ENCODE measurements at regions not wholly inside any gene's neighbourhood (a gene's known extent, or its start where the extent isn't known, plus 50 kb on each side); places are given as distances from the start of the nearest gene placed in this dataset.
"Not testable (repeated sequence)": the region's sequence is repeated elsewhere in the genome, so short reads cannot be mapped to it uniquely, and the experiment has no call there.

DNA sequence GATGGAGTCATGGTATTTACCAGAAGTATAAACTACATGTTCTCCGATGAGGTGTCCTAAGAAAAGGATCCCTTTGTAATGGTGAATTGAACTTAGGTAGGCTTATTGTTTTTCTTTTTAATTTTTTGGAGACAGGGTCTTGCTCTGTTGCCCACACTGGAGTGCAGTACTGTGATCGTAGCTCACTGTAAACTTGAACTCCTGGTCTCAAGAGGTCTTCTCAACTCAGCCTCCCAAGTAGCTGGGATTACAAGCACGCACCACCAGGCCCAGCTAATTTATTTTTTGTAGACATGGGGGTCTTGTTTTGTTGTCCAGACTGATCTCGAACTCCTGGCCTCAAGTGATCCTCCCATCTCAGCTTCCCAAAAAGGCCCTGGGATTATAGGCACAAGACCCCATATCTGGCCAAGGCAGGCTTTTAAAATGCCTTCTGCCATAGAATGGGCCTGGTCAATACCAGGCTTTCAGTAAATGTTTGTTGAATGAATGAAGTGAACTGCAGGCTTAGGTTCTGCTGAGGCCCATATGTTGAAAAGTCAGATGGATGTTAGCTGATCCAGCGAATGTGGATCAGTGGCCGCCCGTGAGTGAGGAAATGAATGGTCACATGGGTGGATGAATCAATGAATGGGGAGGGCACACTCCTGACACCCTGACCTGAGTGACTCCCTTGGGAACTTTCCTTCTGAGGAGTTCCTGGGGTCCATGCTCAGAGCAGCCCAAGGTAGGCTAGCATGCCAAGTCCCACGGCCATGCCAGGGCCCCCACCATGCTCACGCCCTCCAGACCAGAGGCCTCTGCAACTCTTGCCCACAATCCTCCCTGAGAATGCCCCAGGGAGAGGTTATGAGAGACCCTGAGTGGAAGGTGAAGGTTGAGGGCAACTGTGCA, 118.0 kb upstream of the MYCN start:
- DNase-seq (ENCODE audit: low spot score): no peak
- FAIRE-seq: no peak

DNA sequence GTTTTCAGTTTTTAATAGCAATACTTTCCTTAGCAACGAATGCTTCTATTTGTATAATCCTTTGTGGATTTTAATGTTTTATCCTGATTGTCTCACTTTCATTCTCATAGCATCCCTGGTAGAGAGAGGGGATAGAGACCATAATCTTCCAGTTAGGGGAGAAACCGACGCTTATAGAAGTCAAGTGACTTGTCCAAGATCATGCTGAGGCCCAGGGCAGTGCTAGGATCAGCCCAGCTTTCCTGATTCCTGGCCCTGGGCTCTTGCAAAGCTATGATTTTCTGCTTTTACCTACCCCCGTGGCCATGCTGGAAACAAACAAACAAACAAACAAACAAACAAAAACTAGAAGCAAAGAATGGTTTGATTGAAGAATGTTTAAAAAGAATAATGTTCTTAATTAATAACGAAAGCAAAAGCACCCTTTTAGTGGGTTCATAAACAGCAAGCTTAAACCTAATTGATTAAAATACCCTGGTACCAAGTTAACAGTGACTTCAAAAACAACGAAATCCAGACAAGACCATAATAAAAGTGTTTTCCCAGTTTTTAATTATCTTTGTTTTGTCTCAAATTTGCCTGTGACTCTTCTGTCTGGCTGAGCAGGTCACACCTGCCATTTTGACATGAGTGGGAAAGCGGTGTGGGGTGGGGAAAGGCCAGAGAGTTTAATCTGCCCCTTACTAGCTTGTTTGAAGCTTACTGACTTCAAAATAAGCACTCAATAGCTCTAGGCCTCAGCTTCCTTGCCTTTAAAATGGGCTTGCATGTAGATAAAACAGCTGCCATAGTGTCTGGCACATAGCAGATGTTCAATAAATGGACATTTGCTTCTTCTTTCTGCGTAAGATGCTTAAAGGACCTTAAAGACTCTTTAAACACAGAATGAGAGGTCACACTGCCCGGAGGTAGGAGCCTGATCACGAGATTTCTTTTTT, 116.6 kb upstream of the MYCN start:
- FAIRE-seq: no peak

DNA sequence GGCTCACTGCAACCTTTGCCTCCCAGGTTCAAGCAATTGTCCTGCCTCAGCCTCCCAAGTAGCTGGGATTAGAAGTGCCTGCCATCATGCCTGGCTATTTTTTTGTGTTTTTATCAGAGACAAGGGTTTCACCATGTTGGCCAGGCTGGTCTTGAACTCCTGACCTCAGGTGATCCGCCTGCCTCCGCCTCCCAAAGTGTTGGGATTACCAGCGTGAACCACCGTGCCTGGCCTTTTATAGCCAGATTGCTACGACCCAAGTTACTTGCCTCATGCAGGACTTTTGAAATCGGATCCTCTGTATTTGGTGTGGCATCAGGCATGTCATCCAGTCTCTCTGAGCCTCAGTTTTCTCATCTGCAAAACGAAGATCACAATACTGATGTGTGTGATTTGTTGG, 115.9 kb upstream of the MYCN start:
- not testable (repeated sequence) for FAIRE-seq; DNase-seq (ENCODE audit: low spot score)

More for the DNA sequence above, 116.6 kb upstream of the MYCN start:
- no peak for DNase-seq (ENCODE audit: low spot score)

DNA sequence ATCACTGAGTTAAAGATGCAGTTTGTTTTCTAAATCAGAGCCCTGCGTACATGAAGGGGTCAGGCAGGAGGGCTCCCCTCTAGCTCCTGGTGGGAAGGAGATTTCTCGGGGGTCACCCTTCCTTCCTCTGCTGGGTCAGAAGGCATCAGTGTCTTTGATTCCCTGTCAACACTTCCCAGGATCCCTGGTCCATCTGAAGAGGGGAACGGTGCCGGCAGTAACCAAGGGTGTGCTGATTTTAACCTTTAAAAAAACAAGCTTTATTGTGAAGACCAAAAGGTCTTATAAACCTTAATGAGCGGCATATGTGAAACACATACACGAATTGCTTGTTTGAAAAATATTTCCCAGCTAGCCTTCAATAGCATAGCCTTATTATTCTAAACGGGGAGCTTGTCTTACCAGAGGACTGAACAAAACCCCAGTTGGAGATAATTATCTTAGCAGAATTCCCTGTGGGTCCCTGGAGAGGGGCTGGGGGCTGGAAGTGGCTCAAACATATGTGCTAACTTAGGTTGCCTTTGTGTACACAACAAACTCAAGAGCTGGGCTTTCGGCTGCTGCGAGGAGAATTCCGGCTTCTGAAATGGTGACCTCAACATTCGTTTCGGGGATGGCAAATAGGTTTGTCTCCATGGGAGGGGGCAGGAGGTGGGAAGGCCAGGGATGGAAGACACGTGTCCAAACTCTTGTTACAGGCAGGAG, 114.9 kb upstream of the MYCN start:
- DNase-seq (ENCODE audit: low spot score) (no peak), FAIRE-seq (no peak)

DNA sequence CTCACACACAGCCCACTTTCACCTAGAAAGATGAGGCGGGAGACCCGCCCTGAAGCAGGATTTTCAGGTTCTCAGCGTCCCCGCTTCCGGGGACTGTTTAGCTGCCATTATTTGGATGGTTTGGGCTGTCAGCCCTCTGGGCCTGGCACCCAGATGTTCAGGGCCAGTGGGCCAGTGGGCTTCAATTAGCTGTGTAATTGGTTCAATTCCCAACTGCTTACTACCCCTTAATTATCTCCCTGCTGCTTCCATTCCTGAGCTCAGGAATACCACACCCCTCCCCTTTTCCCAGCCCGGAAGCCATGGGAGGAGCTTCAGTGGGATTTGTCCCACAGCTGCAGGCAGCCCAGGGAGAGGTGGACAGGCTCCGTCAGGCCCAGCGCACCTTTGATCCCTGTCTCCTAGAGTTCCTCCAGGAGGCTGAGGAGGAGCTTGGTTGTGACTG, 114.1 kb upstream of the MYCN start:
- FAIRE-seq: no peak

DNA sequence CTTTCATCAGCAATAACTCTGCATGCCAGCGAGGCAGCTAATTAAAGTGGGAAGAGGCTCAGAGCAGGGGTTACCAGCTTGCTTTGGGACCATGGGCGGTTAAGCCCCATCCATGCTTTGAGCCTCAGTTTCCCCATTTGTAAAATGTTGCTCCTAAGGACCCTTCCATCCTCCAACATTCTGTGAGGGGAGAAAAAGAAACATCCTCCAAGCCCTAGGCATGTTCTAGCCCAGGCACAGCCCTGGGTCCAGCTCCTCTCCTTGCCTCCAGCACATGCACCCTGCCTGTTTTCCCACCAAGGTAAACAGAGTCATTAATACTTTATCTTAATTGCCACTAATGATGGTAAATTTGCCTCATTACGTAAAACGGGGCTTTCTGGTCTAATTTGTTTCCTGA, 113.3 kb upstream of the MYCN start:
- FAIRE-seq: no peak
- no peak for DNase-seq (ENCODE audit: low spot score)

More for the DNA sequence above, 114.1 kb upstream of the MYCN start:
- no peak for DNase-seq (ENCODE audit: low spot score)

DNA sequence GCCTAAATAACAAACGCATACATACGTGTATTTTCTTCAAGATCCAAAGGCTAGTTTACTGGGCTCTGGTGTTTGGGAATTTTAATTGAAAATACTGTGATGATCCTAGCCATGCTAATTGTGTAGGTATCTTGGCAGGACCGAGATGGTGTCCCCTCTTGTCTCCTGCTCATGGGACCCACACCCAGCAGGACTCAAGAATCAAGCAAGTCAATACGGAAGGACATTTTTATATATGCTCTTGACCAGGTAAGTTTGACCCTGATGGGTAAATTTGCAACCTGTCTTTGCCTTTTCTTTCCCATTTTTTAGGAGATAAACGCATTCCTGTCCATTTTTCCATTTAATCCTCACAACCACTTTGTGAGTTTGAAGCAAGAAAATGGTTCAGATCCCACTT, 111.8 kb upstream of the MYCN start:
- DNase-seq (ENCODE audit: low spot score) (no peak), FAIRE-seq (no peak)

DNA sequence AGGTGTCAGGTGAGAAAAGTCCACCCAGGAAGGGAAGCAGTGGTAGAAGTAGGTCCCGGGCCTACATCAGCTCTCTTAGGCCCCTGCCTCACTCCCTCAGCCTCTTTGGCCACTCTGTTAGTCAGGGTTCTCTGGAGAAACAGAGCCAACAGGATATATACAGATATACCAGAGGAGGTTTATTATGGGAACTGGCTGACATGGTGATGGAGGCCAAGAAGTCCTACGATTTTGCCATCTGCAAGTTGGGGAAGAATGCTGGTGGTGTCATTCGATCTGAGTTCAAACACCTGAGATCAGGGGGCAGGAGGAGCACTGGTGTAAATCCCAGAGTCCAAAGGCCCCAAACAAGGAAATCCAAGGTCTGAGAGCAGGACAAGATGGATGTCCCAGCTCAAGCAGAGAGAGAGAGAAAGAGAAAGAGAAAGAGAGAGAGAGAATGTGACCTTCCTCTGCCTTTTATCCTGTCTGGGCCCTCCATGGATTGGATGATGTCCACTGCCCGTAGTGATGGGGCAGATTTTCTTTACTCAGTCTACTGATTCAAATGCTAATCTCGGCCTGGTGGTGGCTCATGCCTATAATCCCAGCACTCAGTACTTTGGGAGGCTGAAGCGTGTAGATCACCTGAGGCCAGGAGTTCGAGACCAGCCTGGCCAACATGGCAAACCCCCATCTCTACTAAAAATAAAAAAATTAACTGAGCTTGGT, 111.1 kb upstream of the MYCN start:
- no peak for DNase-seq (ENCODE audit: low spot score)
- no peak for FAIRE-seq

DNA sequence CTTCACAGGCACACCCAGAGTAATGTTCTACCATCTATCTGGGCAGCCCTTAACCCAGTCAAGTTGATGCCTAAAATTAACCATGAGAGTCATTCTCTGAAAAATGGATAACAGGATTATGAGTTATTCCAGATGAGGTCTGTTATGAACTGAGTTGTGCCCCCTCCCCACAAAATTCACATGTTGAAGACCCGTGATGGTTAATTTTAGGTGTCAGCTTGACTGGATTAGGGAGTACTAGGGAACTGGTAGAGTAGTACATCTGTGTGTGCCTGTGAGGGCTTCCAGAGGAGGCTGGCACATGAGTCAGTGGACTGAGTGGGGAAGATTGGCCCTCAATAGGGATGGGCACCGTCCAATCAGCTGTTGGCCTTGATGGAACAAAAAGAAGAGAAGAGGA, 110.4 kb upstream of the MYCN start:
- DNase-seq (ENCODE audit: low spot score): no peak
- no peak for FAIRE-seq

DNA sequence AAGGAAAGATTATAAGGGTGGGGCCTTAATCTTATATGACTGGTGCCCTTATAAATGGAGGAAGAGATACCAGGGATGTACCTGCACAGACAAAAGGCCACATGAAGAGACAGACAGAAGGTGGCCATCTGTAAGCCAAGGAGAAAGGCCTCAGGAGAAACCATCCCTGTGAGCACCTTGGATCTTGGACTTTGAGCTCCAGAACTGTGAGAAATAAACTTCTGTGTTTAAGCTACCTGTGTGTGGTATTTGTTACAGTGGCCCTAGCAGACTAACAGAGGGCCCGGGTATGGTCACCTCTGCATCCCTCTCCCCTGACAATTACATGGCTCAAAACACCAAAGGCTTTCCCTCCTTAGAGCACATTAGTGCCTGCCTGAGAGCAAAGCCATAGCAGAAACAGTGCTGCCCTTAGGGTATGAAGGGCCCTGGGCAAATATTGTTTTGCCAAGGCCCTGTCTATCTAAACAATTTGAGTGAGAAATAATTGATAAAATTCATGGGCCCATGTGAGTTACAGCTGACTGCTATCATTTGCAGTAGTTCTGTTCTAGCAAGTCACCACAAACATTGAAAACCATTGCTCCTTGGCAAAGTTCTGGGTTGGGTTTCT, 109.3 kb upstream of the MYCN start:
- DNase-seq (ENCODE audit: low spot score): no peak
- FAIRE-seq: no peak

DNA sequence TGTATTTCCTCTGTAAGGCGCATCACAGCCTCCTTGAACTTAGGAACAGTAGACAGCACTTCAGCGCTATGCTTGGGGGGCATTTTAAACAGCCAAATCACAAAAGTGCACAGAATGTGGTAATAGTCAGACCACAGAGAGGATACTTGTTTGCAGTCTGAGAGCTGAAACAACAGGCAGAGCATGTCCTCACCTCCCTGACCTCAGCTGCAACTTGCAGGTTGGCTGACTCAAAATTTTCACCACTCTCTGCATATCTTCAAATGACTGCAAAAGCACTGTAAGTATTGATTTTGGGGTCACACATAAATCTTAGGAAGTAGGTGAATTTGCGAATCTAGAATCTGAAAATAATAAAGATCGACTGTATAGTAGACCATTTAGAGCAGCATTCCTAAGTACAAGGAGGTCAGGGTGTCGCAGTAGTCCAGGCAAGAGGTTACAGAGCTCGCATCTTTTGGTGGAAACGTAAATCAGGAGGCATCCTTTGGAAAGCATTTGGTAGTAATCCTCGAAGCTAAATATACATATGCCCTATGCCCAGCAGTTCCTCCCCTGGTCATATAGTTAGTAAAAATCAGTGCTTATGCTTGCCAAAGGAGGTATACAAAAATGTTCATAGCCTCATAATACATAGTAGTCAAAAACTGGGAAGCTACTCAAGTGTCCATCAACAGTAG, 108.2 kb upstream of the MYCN start:
- DNase-seq (ENCODE audit: low spot score): no peak
- FAIRE-seq: no peak

DNA sequence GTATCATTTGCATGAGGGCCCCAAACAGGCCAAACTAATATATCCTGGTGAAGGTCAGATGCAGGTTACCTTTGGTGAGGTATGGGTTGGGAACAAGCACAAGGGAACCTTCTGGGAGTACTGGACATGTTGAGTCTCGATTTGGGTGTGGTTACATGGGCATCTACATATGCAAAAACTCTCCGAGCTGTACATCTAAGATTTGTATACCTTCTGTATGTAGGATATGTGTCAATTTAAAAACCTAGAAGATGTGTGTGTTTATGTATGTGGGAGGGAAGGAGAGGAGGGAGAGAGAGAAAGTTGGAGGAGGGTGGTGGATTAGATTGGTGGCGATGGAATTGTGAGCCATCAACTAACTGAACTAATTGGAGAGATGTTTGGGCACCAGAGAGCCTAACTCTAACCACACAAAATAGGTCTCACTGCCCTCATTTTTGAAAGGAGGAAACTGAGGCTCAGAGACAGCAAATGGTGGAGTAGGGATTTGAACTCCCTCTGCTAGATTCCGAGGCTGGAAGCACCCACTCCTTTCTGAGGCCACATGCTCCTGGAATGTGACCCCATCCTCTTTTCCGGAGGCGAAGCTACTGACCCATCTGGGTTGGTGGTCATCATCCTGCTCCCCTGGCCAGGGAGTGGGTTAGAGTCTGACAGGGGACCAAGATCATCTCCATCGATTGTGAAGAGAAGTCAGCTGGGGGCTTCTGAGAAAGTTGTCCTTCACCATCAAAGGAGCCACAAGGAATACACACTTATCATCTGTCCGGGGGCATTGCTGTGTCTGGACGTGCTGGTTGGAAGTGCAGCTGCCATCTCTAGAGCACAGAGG, 107.3 kb upstream of the MYCN start:
- no peak for FAIRE-seq

DNA sequence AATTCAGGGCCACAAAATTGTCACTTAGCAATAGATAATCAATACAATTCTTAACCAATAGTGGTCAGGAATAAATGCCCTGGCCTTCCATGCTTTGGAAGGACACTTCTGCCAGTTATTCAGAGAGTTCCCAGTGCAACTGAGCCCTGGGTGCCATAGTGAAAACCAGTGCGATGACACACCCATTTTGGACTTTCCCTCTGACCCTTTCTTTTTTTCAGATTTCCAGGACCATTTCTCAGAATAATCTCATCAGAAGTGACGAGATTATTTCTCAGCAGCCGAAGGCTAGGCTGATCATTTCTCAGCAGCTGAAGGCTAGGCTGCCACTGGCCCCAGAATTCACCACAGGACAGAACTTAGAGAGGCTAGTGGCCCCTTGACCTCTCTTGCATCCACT, 106.6 kb upstream of the MYCN start:
- DNase-seq (ENCODE audit: low spot score): no peak
- FAIRE-seq: no peak

More for the DNA sequence above, 107.3 kb upstream of the MYCN start:
- DNase-seq (ENCODE audit: low spot score): no peak

DNA sequence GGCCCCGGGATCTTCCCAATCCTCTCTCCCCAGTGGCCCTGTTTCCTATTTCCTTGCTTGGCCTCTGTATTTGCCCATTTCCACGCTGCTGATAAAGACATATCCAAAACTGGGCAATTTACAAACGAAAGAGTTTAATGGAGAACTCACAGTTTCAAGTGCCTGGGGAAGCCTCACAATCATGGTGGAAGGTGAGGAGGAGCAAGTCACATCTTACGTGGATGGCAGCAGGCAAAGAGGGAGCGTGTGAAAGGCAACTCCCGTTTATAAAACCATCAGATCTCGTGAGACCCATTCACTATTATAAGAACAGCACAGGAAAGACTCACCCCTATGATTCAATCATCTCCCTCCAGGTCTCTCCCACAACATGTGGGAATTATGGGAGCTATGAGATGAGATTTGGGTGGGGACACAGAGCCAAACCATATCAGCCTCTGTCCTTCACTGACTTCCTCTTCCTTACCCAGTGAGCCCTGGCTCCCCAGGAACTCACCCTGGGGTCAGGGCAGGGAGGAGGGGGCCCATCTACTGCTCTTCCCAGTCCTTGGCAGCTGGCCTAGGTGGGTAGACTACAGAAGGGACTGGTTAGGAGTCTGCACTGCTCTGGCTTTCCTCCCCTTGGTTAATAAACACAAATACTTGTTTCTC, 105.8 kb upstream of the MYCN start:
- DNase-seq (ENCODE audit: low spot score): no peak
- FAIRE-seq: no peak

DNA sequence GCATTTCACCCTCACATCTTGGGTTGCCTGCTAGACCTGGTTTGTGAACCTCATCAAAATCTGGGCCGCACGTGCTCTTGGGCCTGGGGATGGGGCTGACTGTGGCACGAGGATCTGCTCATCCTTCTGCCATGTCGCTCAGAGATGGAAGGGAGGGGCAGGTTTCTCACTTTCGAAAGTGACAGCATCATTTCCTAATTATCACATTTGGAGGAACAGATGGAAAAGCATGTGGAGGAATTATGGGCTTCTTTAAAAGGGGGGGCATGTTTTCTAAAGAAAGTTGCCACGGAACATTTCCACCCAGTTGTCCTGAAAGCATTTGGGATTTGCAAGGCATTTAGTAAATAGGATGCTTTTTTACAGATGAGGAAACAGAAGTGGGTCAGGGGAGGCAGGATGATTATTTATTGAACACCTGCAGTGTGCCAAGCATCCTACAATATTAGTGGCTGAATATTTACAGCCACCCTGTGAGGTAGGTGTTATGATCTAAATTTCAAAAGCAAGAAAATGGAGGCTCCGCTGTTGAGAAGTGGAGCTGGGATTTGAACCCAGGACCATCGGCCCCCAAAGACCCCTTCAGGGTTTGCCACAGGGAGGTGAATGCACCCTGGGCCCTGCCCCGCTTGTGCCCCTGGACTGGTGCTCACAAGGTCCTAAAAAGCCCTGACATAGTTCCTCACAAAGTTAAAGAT, 104.2 kb upstream of the MYCN start:
- no peak for FAIRE-seq
- DNase-seq (ENCODE audit: low spot score): no peak

DNA sequence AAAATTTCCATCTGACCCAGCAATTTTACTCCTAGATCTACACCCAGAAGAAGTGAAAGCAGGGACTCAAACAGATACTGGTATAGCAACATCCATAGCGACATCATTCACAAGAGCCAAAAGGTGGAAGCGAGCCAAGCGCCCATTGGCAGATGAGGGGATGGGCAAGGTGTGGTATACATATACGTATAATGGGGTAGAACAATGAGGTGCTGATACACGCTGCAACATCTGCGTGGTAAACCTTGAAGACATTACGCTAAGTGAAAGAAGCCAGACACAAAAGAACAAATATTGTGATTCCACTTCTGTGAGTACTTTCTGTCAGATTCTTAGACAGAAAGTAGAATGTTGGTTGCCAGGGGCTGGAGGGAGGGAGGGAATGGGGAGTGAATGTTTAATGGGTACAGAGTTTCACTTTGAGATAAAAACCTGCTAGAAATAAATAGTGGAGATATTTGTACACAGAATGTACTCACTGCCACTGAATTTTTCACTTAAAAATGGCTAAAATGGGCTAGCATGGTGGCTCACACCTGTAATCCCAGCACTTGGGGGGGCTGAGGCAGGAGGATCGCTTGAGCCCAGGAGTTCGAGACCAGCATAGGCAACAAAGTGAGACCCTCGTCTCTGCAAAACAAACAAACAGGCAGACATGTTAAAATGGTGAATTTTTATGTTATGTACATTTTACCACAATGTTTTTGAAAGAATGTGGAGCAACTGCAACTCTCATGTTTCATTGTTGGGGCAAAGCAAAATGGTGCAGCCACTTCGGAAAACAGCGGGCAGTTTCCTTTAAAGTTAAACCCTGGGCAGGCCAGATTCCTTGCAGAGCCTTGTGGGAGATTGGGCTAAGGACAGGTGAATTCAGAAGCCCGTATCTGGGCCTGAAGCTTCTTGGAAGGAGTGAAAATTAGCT, 103.4 kb upstream of the MYCN start:
- FAIRE-seq: no peak
- no peak for DNase-seq (ENCODE audit: low spot score)
